ENCODE measurements at regions not wholly inside any gene's neighbourhood (a gene's known extent, or its start where the extent isn't known, plus 50 kb on each side); places are given as distances from the start of the nearest gene placed in this dataset.

- peaks cover 13% of the 10 kb centered on the region; the same call in 1 of the 3 replicates for H3K36me3 ChIP-seq (ENCODE audit: control insufficient read depth, insufficient read depth, low read length)
- H3K27me3 ChIP-seq (ENCODE audit: control insufficient read depth in 2 of 2, insufficient read depth in 2 of 2, low read length in 2 of 2), result no peaks in the 10 kb centered on the region
- BruUV-seq (replicated peaks), result no TSS peak
- H3K4me1 ChIP-seq (replicated peaks in 1 of 2; ENCODE audit: control insufficient read depth in 2 of 2, insufficient read depth in 2 of 2, low read length in 2 of 2), result peaks cover 36 to 61% of the 10 kb centered on the region in 2 experiments
- intact Hi-C loops (cut with micrococcal nuclease) (no loop called here), in situ Hi-C loops (cut with MboI) (no loop called here)
- POLR2A ChIA-PET, result interaction anchor here (0.5 to 1.6 kb wide), 2 partner anchors 9 to 1881 kb away, joined by 3 to 6 read pairs; no protein-coding TSS in a partner anchor
- no peak for ATAC-seq
- no peak for DNase-seq (ENCODE audit: extremely low read depth in 1 of 4, low spot score in 3 of 4)
- FAIRE-seq, result no peak
- peaks cover 53% of the 10 kb centered on the region for H4K20me1 ChIP-seq (replicated peaks; ENCODE audit: control insufficient read depth, insufficient read depth, low read length)
- no peak overlapping the region for H2AFZ ChIP-seq (ENCODE audit: low read depth, low read length)
- H3K27ac ChIP-seq (ENCODE audit: extremely low read depth, low read depth, low read length), result no peak overlapping the region
- H3K9ac ChIP-seq (ENCODE audit: insufficient read depth in 1 of 2, low read depth in 2 of 2, low read length in 2 of 2), result peak overlapping the region in 1 of 2 experiments; percentile 1; a peak in 1 of 4 replicates
- H3K4me3 ChIP-seq, result no peak overlapping the region
- H3K4me2 ChIP-seq (ENCODE audit: insufficient read depth, low read length), result no peak overlapping the region
- H3K79me2 ChIP-seq (ENCODE audit: control insufficient read depth, insufficient read depth, low read length), result peaks cover 51% of the 10 kb centered on the region
- CTCF ChIA-PET (ENCODE audit: low intra/inter-chr PET ratio), result no interaction called here
- WGBS (ENCODE audit: insufficient coverage, low coverage, missing lambda C conversion rate), result 86% methylated on average over 11 of the region's 12 CpGs
- no peaks in the 10 kb centered on the region for H3K9me3 ChIP-seq (replicated peaks; ENCODE audit: control insufficient read depth, insufficient read depth, low read depth, low read length)
- H3K9me1 ChIP-seq (ENCODE audit: control insufficient read depth, insufficient read depth, low read length), result peaks cover 7% of the 10 kb centered on the region
- no peak for TF ChIP-seq ZNF740 (CRISPR knock-in tag; IDR thresholded peaks at IDR 0.05)
- TF ChIP-seq ZNF740 (tag; IDR thresholded peaks at IDR 0.05), result no peak
- TF ChIP-seq ATF1 (CRISPR knock-in tag; IDR thresholded peaks at IDR 0.05), result no peak
- TF ChIP-seq ATF1 (tag; IDR thresholded peaks at IDR 0.05), result no peak
- no peak for TF ChIP-seq CBX2 (IDR thresholded peaks at IDR 0.05; ENCODE audit: insufficient read depth, low read length, poor library complexity, severe bottlenecking)
- TF ChIP-seq ZNF217 (CRISPR knock-in tag; IDR thresholded peaks at IDR 0.05), result no peak
- no peak for TF ChIP-seq RNF2 (IDR thresholded peaks at IDR 0.05)
- TF ChIP-seq HMBOX1 (IDR thresholded peaks at IDR 0.05), result no peak
- no peak for TF ChIP-seq TFE3 (CRISPR knock-in tag; IDR thresholded peaks at IDR 0.05)
- no peak for TF ChIP-seq ZNF134 (CRISPR knock-in tag; conservative IDR thresholded peaks at IDR 0.05)
- no peak for TF ChIP-seq TCF7 (IDR thresholded peaks at IDR 0.05; ENCODE audit: borderline replicate concordance)
- TF ChIP-seq HNRNPL (IDR thresholded peaks at IDR 0.05; ENCODE audit: low read depth, low read length), result no peak
- TF ChIP-seq PREB (CRISPR knock-in tag; IDR thresholded peaks at IDR 0.05), result no peak
- no peak for TF ChIP-seq ZNF449 (CRISPR knock-in tag; IDR thresholded peaks at IDR 0.05)
- TF ChIP-seq SUPT5H (IDR thresholded peaks at IDR 0.05), result no peak
- no peak for TF ChIP-seq E2F1 (CRISPR knock-in tag; IDR thresholded peaks at IDR 0.05)
- no peak for TF ChIP-seq NFIX (CRISPR knock-in tag; IDR thresholded peaks at IDR 0.05; ENCODE audit: low read depth)
Observed at GRCh38 chr17:77437747-77438146, 297.0 kb downstream of the SEC14L1 start.
